HEK293 (cell line): ENCODE measurements at regions not wholly inside any gene's neighbourhood (a gene's known extent, or its start where the extent isn't known, plus 50 kb on each side); places are given as distances from the start of the nearest gene placed in this dataset.

Source experiments
- CTCF ChIA-PET: fragments of 350-600 bp; formaldehyde crosslinking; extraction: SDS; loops from one replicate; lab custom pipeline; 2021; ENCODE audit warnings: antibody characterized with exemption; lab: Yijun Ruan, JAX
- POLR2A ChIA-PET: fragments of 300-600 bp; formaldehyde crosslinking; extraction: SDS; loops from one replicate; lab custom pipeline; 2020; ENCODE audit warnings: antibody characterized with exemption, inconsistent platforms; lab: Yijun Ruan, JAX
- H3K27ac ChIP-seq: fragments of 200-500 bp; sonication (Bioruptor generic); 2 replicates; pipeline ENCODE4 v1.5.1; 2014; ENCODE audit warnings: low read depth, low read length, control low read depth, inconsistent platforms; ENCODE audit errors: extremely low read depth
- H3K36me3 ChIP-seq, 2 experiments: fragments of 200-500 bp in 1 of 2; sonication (Bioruptor generic) in 1 of 2; 1 replicate in 1 of 2; 2 replicates in 1 of 2; pipeline ENCODE4 v1.5.1; 2014 to 2017; ENCODE audit warnings: inconsistent platforms in 2 of 2, low read length in 2 of 2; ENCODE audit not compliant: control insufficient read depth in 2 of 2, insufficient read depth in 1 of 2
- H3K4me1 ChIP-seq: fragments of 200-500 bp; sonication (Bioruptor generic); 2 replicates; pipeline ENCODE4 v1.5.1; 2014; ENCODE audit warnings: mild to moderate bottlenecking, low read length, inconsistent platforms; ENCODE audit not compliant: control insufficient read depth, insufficient read depth
- H3K4me3 ChIP-seq: 2 replicates; pipeline ENCODE4 v1.5.1; 2011; ENCODE audit warnings: low read depth, mild to moderate bottlenecking, control low read depth, low read length, moderate library complexity
- H3K9me3 ChIP-seq: fragments of 200-500 bp; sonication (Bioruptor generic); 2 replicates; pipeline ENCODE4 v1.5.1; 2014; ENCODE audit warnings: low read depth, low read length, inconsistent platforms; ENCODE audit not compliant: control insufficient read depth, insufficient read depth
- BCL11B ChIP-seq: fragments of 450-650 bp; formaldehyde crosslinking; IDR thresholded peaks from 2 replicates; pipeline ENCODE4 v1.5.1; 2016; ENCODE audit warnings: low read depth, missing biosample characterization, missing genetic modification characterization
- GLIS2 ChIP-seq: fragments of 450-650 bp; formaldehyde crosslinking; IDR thresholded peaks from 2 replicates; pipeline ENCODE4 v1.5.1; 2016; ENCODE audit warnings: missing biosample characterization, missing genetic modification characterization
- KLF8 ChIP-seq: fragments of 450-650 bp; formaldehyde crosslinking; IDR thresholded peaks from 2 replicates; pipeline ENCODE4 v1.5.1; 2016; ENCODE audit warnings: missing biosample characterization, missing genetic modification characterization
- MYNN ChIP-seq: fragments of 450-650 bp; formaldehyde crosslinking; IDR thresholded peaks from 2 replicates; pipeline ENCODE4 v1.5.1; 2016; ENCODE audit warnings: missing biosample characterization, missing genetic modification characterization, borderline replicate concordance
- MZF1 ChIP-seq: fragments of 450-650 bp; formaldehyde crosslinking; IDR thresholded peaks from 2 replicates; pipeline ENCODE4 v1.5.1; 2017; ENCODE audit warnings: missing biosample characterization, missing genetic modification characterization, borderline replicate concordance
- OSR2 ChIP-seq: fragments of 450-650 bp; formaldehyde crosslinking; IDR thresholded peaks from 2 replicates; pipeline ENCODE4 v1.5.1; 2016; ENCODE audit warnings: missing biosample characterization, missing genetic modification characterization
- ZBTB26 ChIP-seq: fragments of 450-650 bp; formaldehyde crosslinking; optimal IDR thresholded peaks from 2 replicates; pipeline ENCODE3; 2016; ENCODE audit warnings: missing biosample characterization, mild to moderate bottlenecking, missing genetic modification characterization
- ZFP37 ChIP-seq: fragments of 450-650 bp; formaldehyde crosslinking; IDR thresholded peaks from 2 replicates; pipeline ENCODE4 v1.5.1; 2016; ENCODE audit warnings: missing biosample characterization, missing genetic modification characterization
- ZNF202 ChIP-seq: fragments of 450-650 bp; formaldehyde crosslinking; IDR thresholded peaks from 2 replicates; pipeline ENCODE4 v1.5.1; 2016; ENCODE audit warnings: missing biosample characterization, missing genetic modification characterization, borderline replicate concordance
- ZNF214 ChIP-seq: fragments of 450-650 bp; formaldehyde crosslinking; IDR thresholded peaks from 2 replicates; pipeline ENCODE4 v1.5.1; 2017; ENCODE audit warnings: missing biosample characterization, mild to moderate bottlenecking, missing genetic modification characterization, borderline replicate concordance
- ZNF221 ChIP-seq: fragments of 450-650 bp; formaldehyde crosslinking; IDR thresholded peaks from 2 replicates; pipeline ENCODE4 v1.5.1; 2017; ENCODE audit warnings: missing biosample characterization, missing genetic modification characterization, borderline replicate concordance
- ZNF23 ChIP-seq: fragments of 450-650 bp; formaldehyde crosslinking; IDR thresholded peaks from 2 replicates; pipeline ENCODE4 v1.5.1; 2016; ENCODE audit warnings: missing biosample characterization, missing genetic modification characterization, borderline replicate concordance
- ZNF404 ChIP-seq: fragments of 450-650 bp; formaldehyde crosslinking; IDR thresholded peaks from 2 replicates; pipeline ENCODE4 v1.5.1; 2017; ENCODE audit warnings: missing biosample characterization, missing genetic modification characterization
- ZNF48 ChIP-seq: fragments of 450-650 bp; formaldehyde crosslinking; IDR thresholded peaks from 2 replicates; pipeline ENCODE4 v1.5.1; 2016; ENCODE audit warnings: missing biosample characterization, missing genetic modification characterization
- ZNF558 ChIP-seq: fragments of 450-650 bp; formaldehyde crosslinking; IDR thresholded peaks from 2 replicates; pipeline ENCODE4 v1.5.1; 2016; ENCODE audit warnings: missing biosample characterization, missing genetic modification characterization
- ZNF692 ChIP-seq: fragments of 450-650 bp; formaldehyde crosslinking; IDR thresholded peaks from 2 replicates; pipeline ENCODE4 v1.5.1; 2016; ENCODE audit warnings: missing biosample characterization, missing genetic modification characterization
- ZNF707 ChIP-seq: fragments of 450-650 bp; formaldehyde crosslinking; IDR thresholded peaks from 2 replicates; pipeline ENCODE4 v1.5.1; 2016; ENCODE audit warnings: missing biosample characterization, missing genetic modification characterization
- ZNF792 ChIP-seq: fragments of 450-650 bp; formaldehyde crosslinking; IDR thresholded peaks from 2 replicates; pipeline ENCODE4 v1.5.1; 2016; ENCODE audit warnings: missing biosample characterization, missing genetic modification characterization
- ZNF837 ChIP-seq: fragments of 450-650 bp; formaldehyde crosslinking; IDR thresholded peaks from 2 replicates; pipeline ENCODE4 v1.5.1; 2016; ENCODE audit warnings: missing biosample characterization, missing genetic modification characterization
- ZSCAN16 ChIP-seq: fragments of 450-650 bp; formaldehyde crosslinking; IDR thresholded peaks from 2 replicates; pipeline ENCODE4 v1.5.1; 2016; ENCODE audit warnings: missing biosample characterization, missing genetic modification characterization
- ZSCAN23 ChIP-seq: fragments of 450-650 bp; formaldehyde crosslinking; IDR thresholded peaks from 2 replicates; pipeline ENCODE4 v1.5.1; 2016; ENCODE audit warnings: missing biosample characterization, missing genetic modification characterization
- ZSCAN30 ChIP-seq: fragments of 450-650 bp; IDR thresholded peaks from 2 replicates; pipeline ENCODE4 v1.5.1; 2018; ENCODE audit warnings: missing biosample characterization, mild to moderate bottlenecking, missing genetic modification characterization, moderate library complexity
- TF ChIP-seq, protein P1 (sequence below): fragments of 450-650 bp; formaldehyde crosslinking; IDR thresholded peaks from 2 replicates; pipeline ENCODE4 v1.5.1; 2016; ENCODE audit warnings: missing biosample characterization, missing genetic modification characterization
- TF ChIP-seq, protein P2 (sequence below): fragments of 450-650 bp; formaldehyde crosslinking; IDR thresholded peaks from 2 replicates; pipeline ENCODE4 v1.5.1; 2016; ENCODE audit warnings: missing biosample characterization, missing genetic modification characterization, borderline replicate concordance
- TF ChIP-seq, protein P3 (sequence below): fragments of 450-650 bp; formaldehyde crosslinking; IDR thresholded peaks from 2 replicates; pipeline ENCODE4 v1.5.1; 2016; ENCODE audit warnings: missing biosample characterization, missing genetic modification characterization
- TF ChIP-seq, protein P4 (sequence below): fragments of 450-650 bp; formaldehyde crosslinking; IDR thresholded peaks from 2 replicates; pipeline ENCODE4 v1.5.1; 2016; ENCODE audit warnings: missing biosample characterization, missing genetic modification characterization
- TF ChIP-seq, protein P5 (sequence below): sonication (generic); formaldehyde crosslinking; IDR thresholded peaks from 2 replicates; pipeline ENCODE4 v1.8.1; 2022; ENCODE audit warnings: mild to moderate bottlenecking, moderate library complexity, missing genetic modification reagents

DNA sequence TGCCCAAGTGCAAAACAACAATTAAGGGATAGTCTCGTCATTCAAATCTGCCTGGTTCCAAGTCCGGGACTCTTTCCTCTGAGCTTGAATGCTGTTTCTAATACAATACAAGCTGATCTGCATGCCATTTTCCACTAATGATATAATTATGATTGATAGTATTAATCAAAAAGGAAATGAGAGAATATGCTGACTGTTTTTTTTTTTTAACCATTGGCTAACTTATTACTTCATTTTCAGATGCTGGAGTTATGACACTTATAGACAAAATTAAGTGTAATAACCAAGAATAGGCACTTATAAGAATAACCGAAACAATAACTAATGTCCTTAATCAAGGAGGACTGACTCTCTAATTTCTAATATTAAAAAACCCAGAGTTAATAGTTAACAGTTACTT, 343.6 kb downstream of the LPIN1 start:
- H3K4me3 ChIP-seq: no peak overlapping the region
- ChIA-PET POLR2A (no interaction called here), CTCF (interaction anchor here (0.6 to 0.7 kb wide), 2 partner anchors 81 to 904 kb away, joined by 3 to 4 read pairs; no protein-coding TSS in a partner anchor)
- no peaks in the 10 kb centered on the region for H3K36me3 ChIP-seq
- H3K4me1 ChIP-seq: no peaks in the 10 kb centered on the region
- no peak overlapping the region for H3K27ac ChIP-seq
- H3K9me3 ChIP-seq: no peaks in the 10 kb centered on the region
- TF ChIP-seq MYNN (no peak), GLIS2 (tag by site-specific recombination) (no peak), ZNF221 (no peak), ZNF404 (no peak), ZBTB26 (tag by site-specific recombination) (no peak), ZNF48 (tag by site-specific recombination) (no peak), ZFP37 (tag by site-specific recombination) (no peak), ZNF692 (tag by site-specific recombination) (no peak)

GRCh38 chr2:12090590-12090989, 344.2 kb downstream of the LPIN1 start:
- no peak overlapping the region for H3K4me3 ChIP-seq
- no peaks in the 10 kb centered on the region for H3K4me1 ChIP-seq
- ChIA-PET CTCF (interaction anchor here (0.6 kb wide), 1 partner anchor 904 kb away, joined by 3 read pairs; no protein-coding TSS in a partner anchor), POLR2A (no interaction called here)
- no peak overlapping the region for H3K27ac ChIP-seq
- no peaks in the 10 kb centered on the region for H3K9me3 ChIP-seq
- no peaks in the 10 kb centered on the region for H3K36me3 ChIP-seq
- TF ChIP-seq, protein P1, sequence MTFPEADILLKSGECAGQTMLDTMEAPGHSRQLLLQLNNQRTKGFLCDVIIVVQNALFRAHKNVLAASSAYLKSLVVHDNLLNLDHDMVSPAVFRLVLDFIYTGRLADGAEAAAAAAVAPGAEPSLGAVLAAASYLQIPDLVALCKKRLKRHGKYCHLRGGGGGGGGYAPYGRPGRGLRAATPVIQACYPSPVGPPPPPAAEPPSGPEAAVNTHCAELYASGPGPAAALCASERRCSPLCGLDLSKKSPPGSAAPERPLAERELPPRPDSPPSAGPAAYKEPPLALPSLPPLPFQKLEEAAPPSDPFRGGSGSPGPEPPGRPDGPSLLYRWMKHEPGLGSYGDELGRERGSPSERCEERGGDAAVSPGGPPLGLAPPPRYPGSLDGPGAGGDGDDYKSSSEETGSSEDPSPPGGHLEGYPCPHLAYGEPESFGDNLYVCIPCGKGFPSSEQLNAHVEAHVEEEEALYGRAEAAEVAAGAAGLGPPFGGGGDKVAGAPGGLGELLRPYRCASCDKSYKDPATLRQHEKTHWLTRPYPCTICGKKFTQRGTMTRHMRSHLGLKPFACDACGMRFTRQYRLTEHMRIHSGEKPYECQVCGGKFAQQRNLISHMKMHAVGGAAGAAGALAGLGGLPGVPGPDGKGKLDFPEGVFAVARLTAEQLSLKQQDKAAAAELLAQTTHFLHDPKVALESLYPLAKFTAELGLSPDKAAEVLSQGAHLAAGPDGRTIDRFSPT (tag by site-specific recombination): no peak
- TF ChIP-seq ZSCAN16: no peak
- TF ChIP-seq, protein P2, sequence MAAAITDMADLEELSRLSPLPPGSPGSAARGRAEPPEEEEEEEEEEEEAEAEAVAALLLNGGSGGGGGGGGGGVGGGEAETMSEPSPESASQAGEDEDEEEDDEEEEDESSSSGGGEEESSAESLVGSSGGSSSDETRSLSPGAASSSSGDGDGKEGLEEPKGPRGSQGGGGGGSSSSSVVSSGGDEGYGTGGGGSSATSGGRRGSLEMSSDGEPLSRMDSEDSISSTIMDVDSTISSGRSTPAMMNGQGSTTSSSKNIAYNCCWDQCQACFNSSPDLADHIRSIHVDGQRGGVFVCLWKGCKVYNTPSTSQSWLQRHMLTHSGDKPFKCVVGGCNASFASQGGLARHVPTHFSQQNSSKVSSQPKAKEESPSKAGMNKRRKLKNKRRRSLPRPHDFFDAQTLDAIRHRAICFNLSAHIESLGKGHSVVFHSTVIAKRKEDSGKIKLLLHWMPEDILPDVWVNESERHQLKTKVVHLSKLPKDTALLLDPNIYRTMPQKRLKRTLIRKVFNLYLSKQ: no peak
- no peak for TF ChIP-seq KLF8 (tag by site-specific recombination)
- TF ChIP-seq, protein P3, sequence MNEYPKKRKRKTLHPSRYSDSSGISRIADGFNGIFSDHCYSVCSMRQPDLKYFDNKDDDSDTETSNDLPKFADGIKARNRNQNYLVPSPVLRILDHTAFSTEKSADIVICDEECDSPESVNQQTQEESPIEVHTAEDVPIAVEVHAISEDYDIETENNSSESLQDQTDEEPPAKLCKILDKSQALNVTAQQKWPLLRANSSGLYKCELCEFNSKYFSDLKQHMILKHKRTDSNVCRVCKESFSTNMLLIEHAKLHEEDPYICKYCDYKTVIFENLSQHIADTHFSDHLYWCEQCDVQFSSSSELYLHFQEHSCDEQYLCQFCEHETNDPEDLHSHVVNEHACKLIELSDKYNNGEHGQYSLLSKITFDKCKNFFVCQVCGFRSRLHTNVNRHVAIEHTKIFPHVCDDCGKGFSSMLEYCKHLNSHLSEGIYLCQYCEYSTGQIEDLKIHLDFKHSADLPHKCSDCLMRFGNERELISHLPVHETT: no peak
- TF ChIP-seq BCL11B: no peak
- TF ChIP-seq OSR2 (tag by site-specific recombination): no peak
- TF ChIP-seq ZNF707: no peak
- TF ChIP-seq, protein P4, sequence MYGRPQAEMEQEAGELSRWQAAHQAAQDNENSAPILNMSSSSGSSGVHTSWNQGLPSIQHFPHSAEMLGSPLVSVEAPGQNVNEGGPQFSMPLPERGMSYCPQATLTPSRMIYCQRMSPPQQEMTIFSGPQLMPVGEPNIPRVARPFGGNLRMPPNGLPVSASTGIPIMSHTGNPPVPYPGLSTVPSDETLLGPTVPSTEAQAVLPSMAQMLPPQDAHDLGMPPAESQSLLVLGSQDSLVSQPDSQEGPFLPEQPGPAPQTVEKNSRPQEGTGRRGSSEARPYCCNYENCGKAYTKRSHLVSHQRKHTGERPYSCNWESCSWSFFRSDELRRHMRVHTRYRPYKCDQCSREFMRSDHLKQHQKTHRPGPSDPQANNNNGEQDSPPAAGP (tag by site-specific recombination): no peak
- no peak for TF ChIP-seq MZF1 (tag by site-specific recombination)
- no peak for TF ChIP-seq ZSCAN30 (tag by site-specific recombination)
- TF ChIP-seq ZNF23 (tag by site-specific recombination): no peak
- TF ChIP-seq ZNF837 (tag by site-specific recombination): no peak
- TF ChIP-seq, protein P5, sequence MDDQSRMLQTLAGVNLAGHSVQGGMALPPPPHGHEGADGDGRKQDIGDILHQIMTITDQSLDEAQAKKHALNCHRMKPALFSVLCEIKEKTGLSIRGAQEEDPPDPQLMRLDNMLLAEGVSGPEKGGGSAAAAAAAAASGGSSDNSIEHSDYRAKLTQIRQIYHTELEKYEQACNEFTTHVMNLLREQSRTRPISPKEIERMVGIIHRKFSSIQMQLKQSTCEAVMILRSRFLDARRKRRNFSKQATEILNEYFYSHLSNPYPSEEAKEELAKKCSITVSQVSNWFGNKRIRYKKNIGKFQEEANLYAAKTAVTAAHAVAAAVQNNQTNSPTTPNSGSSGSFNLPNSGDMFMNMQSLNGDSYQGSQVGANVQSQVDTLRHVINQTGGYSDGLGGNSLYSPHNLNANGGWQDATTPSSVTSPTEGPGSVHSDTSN: no peak
- TF ChIP-seq ZNF202 (tag by site-specific recombination): no peak
- TF ChIP-seq ZNF558: no peak
- TF ChIP-seq ZSCAN23 (tag by site-specific recombination): no peak
- TF ChIP-seq ZNF214 (tag by site-specific recombination): no peak
- no peak for TF ChIP-seq ZNF792 (tag by site-specific recombination)
